Left lung (tissue), 4 donors: ENCODE measurements at regions not wholly inside any gene's neighbourhood (a gene's known extent, or its start where the extent isn't known, plus 50 kb on each side); places are given as distances from the start of the nearest gene placed in this dataset.
"Not testable (repeated sequence)": the region's sequence is repeated elsewhere in the genome, so short reads cannot be mapped to it uniquely, and the experiment has no call there.

Experiments
- ATAC-seq: fragments of 200-7000 bp; cut with Tn5 transposase; one replicate; pipeline ENCODE4 v1.9.1; 2020; ENCODE audit warnings: moderate library complexity
- DNase-seq, 4 donors: peaks; one replicate each; pipeline ENCODE4 v3.0.0-alpha.2; 2013 to 2020
- H3K27ac ChIP-seq, 2 donors: fragments of 200-600 bp; sonication (generic) in 1 of 2; one replicate each; pipeline versions ENCODE4 v1.5.0 to v1.8.0; 2020 to 2021
- H3K27me3 ChIP-seq, 2 donors: fragments of 200-600 bp; sonication (generic) in 1 of 2; one replicate each; pipeline versions ENCODE4 v1.5.0 to v1.8.0; 2020 to 2021
- H3K36me3 ChIP-seq, 2 donors: fragments of 200-600 bp; sonication (generic) in 1 of 2; one replicate each; pipeline versions ENCODE4 v1.5.0 to v1.8.0; 2020 to 2021
- H3K4me1 ChIP-seq, 2 donors: fragments of 200-600 bp; one replicate each; pipeline ENCODE4 v1.8.0; 2021
- H3K4me3 ChIP-seq, 2 donors: fragments of 200-600 bp; sonication (generic) in 1 of 2; one replicate each; pipeline versions ENCODE4 v1.5.0 to v1.8.0; 2020 to 2021; ENCODE audit warnings: mild to moderate bottlenecking in 1 of 2
- H3K9me3 ChIP-seq, 2 donors: fragments of 200-600 bp; sonication (generic) in 1 of 2; one replicate each; pipeline versions ENCODE4 v1.5.0 to v1.8.0; 2020 to 2021
- CTCF ChIP-seq, 2 donors: fragments of 200-600 bp; sonication (generic) in 1 of 2; IDR thresholded peaks; one replicate each; pipeline versions ENCODE4 v1.5.0 to v1.8.0; 2021; ENCODE audit warnings: antibody characterized with exemption in 2 of 2
- intact Hi-C, 2 donors: fragments of 100-400 bp; cut with DNase I; formaldehyde crosslinking; loops; one replicate each; pipeline versions ENCODE4 v1.11.2 to v1.14.2; 2022
- donor health status: DM: no; HTN: yes; CAD: no.
- donor health status: DM: no; HTN: no; CAD: no.

DNA sequence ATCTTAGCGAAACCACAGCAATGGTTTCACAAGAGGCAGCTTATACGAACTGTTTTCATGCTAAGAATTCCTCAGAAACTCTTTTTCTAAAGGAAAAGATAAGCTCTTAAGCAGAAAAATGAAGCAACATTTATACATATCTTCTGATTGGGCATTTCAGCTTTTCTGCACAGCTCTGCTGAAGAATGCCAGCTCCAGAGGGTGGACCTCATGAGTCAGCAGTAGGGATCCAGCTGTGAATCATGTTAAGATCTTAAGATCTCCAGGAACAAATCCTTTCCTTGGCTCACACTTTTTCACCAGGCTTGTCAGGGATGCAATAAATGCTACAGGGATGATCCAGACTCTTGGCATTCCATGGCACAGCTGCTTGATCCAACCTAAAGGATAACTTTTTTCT is 477.1 kb upstream of the CCDC196 start:
- Histone ChIP-seq H3K9me3 (no peaks in the 10 kb centered on the region), H3K27ac (no peak overlapping the region), H3K27me3 (no peaks in the 10 kb centered on the region), H3K36me3 (no peaks in the 10 kb centered on the region), H3K4me1 (no peaks in the 10 kb centered on the region), H3K4me3 (no peak overlapping the region)
- ATAC-seq (peak; percentile 58), DNase-seq (peak in 1 of 4 donors; percentile 20)
- intact Hi-C loops = no loop called here
- TF ChIP-seq CTCF (IDR thresholded peaks at IDR 0.05) = no peak

DNA sequence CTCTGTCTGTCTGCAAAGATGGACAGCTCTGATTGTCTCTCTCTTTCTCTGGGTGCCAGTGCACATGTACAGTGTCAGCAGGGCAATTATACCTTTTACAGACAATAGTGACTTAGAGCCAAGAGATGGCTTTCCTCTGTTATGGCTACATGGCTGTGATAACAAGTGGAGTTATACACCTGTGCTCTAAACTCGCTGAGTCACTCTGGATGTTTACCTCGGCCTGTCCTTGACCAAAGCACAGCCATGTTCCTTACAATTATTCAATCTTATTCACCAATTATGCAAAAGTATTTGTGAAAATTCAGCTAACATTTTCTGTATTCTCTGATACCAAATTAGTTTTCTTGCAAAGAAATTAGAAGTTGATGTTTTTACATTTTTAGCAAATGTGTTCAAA is 475.5 kb upstream of the CCDC196 start:
- H3K4me3 ChIP-seq = no peak overlapping the region
- no peaks in the 10 kb centered on the region for H3K4me1 ChIP-seq
- no peak overlapping the region for H3K27ac ChIP-seq
- no peaks in the 10 kb centered on the region for H3K36me3 ChIP-seq
- DNase-seq (no peak), ATAC-seq (no peak)
- no peaks in the 10 kb centered on the region for H3K27me3 ChIP-seq
- intact Hi-C loops = no loop called here
- H3K9me3 ChIP-seq = no peaks in the 10 kb centered on the region
- TF ChIP-seq CTCF (IDR thresholded peaks at IDR 0.05) = no peak

DNA sequence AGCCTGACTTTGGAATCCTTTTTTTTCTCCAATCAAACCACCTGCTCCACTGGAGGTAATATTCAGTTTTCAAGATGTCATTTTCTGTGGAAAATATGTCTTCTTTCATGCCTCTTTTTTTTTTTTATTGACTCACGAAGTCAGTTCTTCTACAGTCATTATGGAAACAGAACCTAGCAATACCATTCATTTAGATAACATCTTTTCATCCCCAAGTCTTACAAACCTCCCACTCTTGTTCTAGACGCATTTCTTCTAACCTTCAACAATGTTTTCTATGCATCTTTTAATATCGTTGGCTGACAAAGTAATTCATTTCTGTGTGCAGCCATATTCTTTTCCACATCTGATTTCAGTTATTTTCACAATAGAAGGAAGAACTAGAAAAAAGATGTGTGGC is 474.3 kb upstream of the CCDC196 start:
- Histone ChIP-seq H3K27ac (no peak overlapping the region), H3K27me3 (no peaks in the 10 kb centered on the region), H3K4me3 (no peak overlapping the region), H3K36me3 (no peaks in the 10 kb centered on the region), H3K9me3 (no peaks in the 10 kb centered on the region), H3K4me1 (no peaks in the 10 kb centered on the region)
- intact Hi-C loops = no loop called here
- no peak for TF ChIP-seq CTCF (IDR thresholded peaks at IDR 0.05)
- ATAC-seq (no peak), DNase-seq (no peak)

- ATAC-seq, H3K4me1 ChIP-seq, H3K4me3 ChIP-seq, H3K36me3 ChIP-seq, H3K27me3 ChIP-seq, H3K9me3 ChIP-seq, H3K27ac ChIP-seq, intact Hi-C loops: not testable (repeated sequence)
- DNase-seq = peak in 1 of 4 donors; percentile 73
Observed at GRCh38 chr14:66013607-66014006, 472.6 kb upstream of the CCDC196 start.

DNA sequence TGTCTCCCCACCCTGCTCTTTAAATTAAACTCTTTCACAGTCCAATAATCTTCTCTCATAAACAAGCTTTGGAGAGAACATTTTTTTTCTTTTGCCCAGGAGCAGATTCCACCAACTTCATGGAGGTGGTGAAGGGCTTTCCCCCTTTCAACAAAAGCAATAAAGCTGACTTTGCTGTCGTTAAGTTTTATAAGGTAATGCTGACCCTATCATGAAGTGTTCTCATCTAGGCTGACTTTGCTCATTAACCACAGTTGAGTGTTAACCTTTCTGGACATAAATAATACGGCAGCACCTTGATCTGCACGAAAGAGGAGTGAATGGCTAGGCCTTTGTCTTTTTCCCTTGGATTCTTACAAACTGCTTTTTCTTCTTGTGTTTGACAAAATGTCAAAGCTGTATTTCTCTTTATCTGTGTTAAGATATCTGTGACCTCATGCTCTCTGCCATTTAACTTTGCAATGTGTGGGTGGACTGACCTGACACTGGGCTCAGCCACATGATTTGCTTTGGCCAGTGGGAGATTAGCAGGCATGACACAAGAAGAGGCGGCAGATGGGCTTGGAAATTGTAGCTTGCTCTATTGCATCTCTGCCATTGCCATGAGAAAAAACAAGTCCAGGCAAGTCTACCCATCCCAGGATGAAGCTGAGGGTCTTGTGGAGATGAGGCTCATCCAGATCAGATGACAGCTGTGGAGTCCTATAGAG is 470.9 kb upstream of the CCDC196 start:
- no peak overlapping the region for H3K27ac ChIP-seq
- no peak for TF ChIP-seq CTCF (IDR thresholded peaks at IDR 0.05)
- H3K4me3 ChIP-seq = no peak overlapping the region
- intact Hi-C loops = no loop called here
- no peaks in the 10 kb centered on the region for H3K36me3 ChIP-seq
- ATAC-seq (no peak), DNase-seq (no peak)
- no peaks in the 10 kb centered on the region for H3K4me1 ChIP-seq
- no peaks in the 10 kb centered on the region for H3K9me3 ChIP-seq
- H3K27me3 ChIP-seq = no peaks in the 10 kb centered on the region

- no peak overlapping the region for H3K4me3 ChIP-seq
- TF ChIP-seq CTCF (IDR thresholded peaks at IDR 0.05) = no peak
- no peak for ATAC-seq
- H3K9me3 ChIP-seq = no peaks in the 10 kb centered on the region
- no peaks in the 10 kb centered on the region for H3K27me3 ChIP-seq
- H3K27ac ChIP-seq = no peak overlapping the region
- intact Hi-C loops = no loop called here
- no peak for DNase-seq
- H3K36me3 ChIP-seq = no peaks in the 10 kb centered on the region
- no peaks in the 10 kb centered on the region for H3K4me1 ChIP-seq
Observed at GRCh38 chr14:66017927-66018326, 468.2 kb upstream of the CCDC196 start.
